ENCODE measurements at regions not wholly inside any gene's neighbourhood (a gene's known extent, or its start where the extent isn't known, plus 50 kb on each side); places are given as distances from the start of the nearest gene placed in this dataset.

GRCh38 chr14:101185946-101186345, 282.4 kb upstream of the RTL1 start:
- in situ Hi-C loops (cut with HindIII; ENCODE audit: low pct_unique_long_range_greater_than_20kb, low sequenced_read_pairs) = no loop called here
- no peak for DNase-seq (ENCODE audit: low read depth)

GRCh38 chr14:101186544-101186943, 283.0 kb upstream of the RTL1 start:
- DNase-seq (ENCODE audit: low read depth) = no peak
- in situ Hi-C loops (cut with HindIII; ENCODE audit: low pct_unique_long_range_greater_than_20kb, low sequenced_read_pairs) = no loop called here

- no peak for DNase-seq (ENCODE audit: low read depth)
- in situ Hi-C loops (cut with HindIII; ENCODE audit: low pct_unique_long_range_greater_than_20kb, low sequenced_read_pairs) = no loop called here
Measured at GRCh38 chr14:101186992-101187815, 283.7 kb upstream of the RTL1 start.

- DNase-seq (ENCODE audit: low read depth) = no peak
- in situ Hi-C loops (cut with HindIII; ENCODE audit: low pct_unique_long_range_greater_than_20kb, low sequenced_read_pairs) = no loop called here
Measured at GRCh38 chr14:101187816-101188570, 284.5 kb upstream of the RTL1 start.

GRCh38 chr14:101188571-101188915, 285.0 kb upstream of the RTL1 start:
- in situ Hi-C loops (cut with HindIII; ENCODE audit: low pct_unique_long_range_greater_than_20kb, low sequenced_read_pairs) = no loop called here

GRCh38 chr14:101189266-101189665, 285.7 kb upstream of the RTL1 start:
- DNase-seq (ENCODE audit: low read depth) = no peak
- in situ Hi-C loops (cut with HindIII; ENCODE audit: low pct_unique_long_range_greater_than_20kb, low sequenced_read_pairs) = no loop called here

More at GRCh38 chr14:101188571-101188915, 285.0 kb upstream of the RTL1 start:
- no peak for DNase-seq (ENCODE audit: low read depth)

GRCh38 chr14:101189962-101190560, 286.5 kb upstream of the RTL1 start:
- in situ Hi-C loops (cut with HindIII; ENCODE audit: low pct_unique_long_range_greater_than_20kb, low sequenced_read_pairs) = no loop called here
- DNase-seq (ENCODE audit: low read depth) = no peak

- in situ Hi-C loops (cut with HindIII; ENCODE audit: low pct_unique_long_range_greater_than_20kb, low sequenced_read_pairs) = no loop called here
- DNase-seq (ENCODE audit: low read depth) = no peak
Measured at GRCh38 chr14:101191101-101191720, 287.7 kb upstream of the RTL1 start.

GRCh38 chr14:101191721-101192660, 288.5 kb upstream of the RTL1 start:
- in situ Hi-C loops (cut with HindIII; ENCODE audit: low pct_unique_long_range_greater_than_20kb, low sequenced_read_pairs) = no loop called here
- no peak for DNase-seq (ENCODE audit: low read depth)

GRCh38 chr14:101192661-101193000, 289.1 kb upstream of the RTL1 start:
- in situ Hi-C loops (cut with HindIII; ENCODE audit: low pct_unique_long_range_greater_than_20kb, low sequenced_read_pairs) = no loop called here
- DNase-seq (ENCODE audit: low read depth) = no peak

GRCh38 chr14:101193106-101193844, 289.8 kb upstream of the RTL1 start:
- no peak for DNase-seq (ENCODE audit: low read depth)
- in situ Hi-C loops (cut with HindIII; ENCODE audit: low pct_unique_long_range_greater_than_20kb, low sequenced_read_pairs) = no loop called here

- no peak for DNase-seq (ENCODE audit: low read depth)
- in situ Hi-C loops (cut with HindIII; ENCODE audit: low pct_unique_long_range_greater_than_20kb, low sequenced_read_pairs) = no loop called here
Measured at GRCh38 chr14:101193845-101194372, 290.4 kb upstream of the RTL1 start.

GRCh38 chr14:101194373-101195308, 291.1 kb upstream of the RTL1 start:
- no peak for DNase-seq (ENCODE audit: low read depth)
- in situ Hi-C loops (cut with HindIII; ENCODE audit: low pct_unique_long_range_greater_than_20kb, low sequenced_read_pairs) = no loop called here

- DNase-seq (ENCODE audit: low read depth) = no peak
- in situ Hi-C loops (cut with HindIII; ENCODE audit: low pct_unique_long_range_greater_than_20kb, low sequenced_read_pairs) = no loop called here
Measured at GRCh38 chr14:101195309-101195901, 291.9 kb upstream of the RTL1 start.

GRCh38 chr14:101196051-101196712, 292.7 kb upstream of the RTL1 start:
- in situ Hi-C loops (cut with HindIII; ENCODE audit: low pct_unique_long_range_greater_than_20kb, low sequenced_read_pairs) = no loop called here

More at GRCh38 chr14:101196051-101196712, 292.7 kb upstream of the RTL1 start:
- DNase-seq (ENCODE audit: low read depth) = no peak

Data from Caki2 (cell line).